ENCODE measurements at regions not wholly inside any gene's neighbourhood (a gene's known extent, or its start where the extent isn't known, plus 50 kb on each side); places are given as distances from the start of the nearest gene placed in this dataset.
"Not testable (repeated sequence)": the region's sequence is repeated elsewhere in the genome, so short reads cannot be mapped to it uniquely, and the experiment has no call there.

DNA sequence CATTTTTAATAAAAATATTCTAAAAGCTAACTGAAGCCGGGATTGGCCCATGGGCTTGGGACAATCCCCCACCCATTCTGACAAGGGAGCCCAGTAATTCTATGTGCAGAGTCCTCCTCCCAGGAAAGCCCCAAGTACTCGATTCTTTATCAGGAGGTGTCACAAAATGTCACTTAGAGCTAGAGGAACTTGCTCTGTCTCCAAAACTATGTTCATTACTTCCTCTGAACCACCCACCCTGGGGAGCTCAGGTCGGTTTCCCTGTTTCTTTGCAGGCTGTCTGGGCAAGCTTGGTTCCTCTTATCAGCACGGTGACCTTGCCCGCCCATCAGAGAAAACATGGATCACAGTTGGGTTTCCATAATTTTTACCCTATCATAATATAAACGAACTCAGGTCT, 430.6 kb upstream of the ID2 start:
- DNase-seq (ENCODE audit: low read depth, low spot score) = no peak
- no peaks in the 10 kb centered on the region for H3K36me3 ChIP-seq (ENCODE audit: control insufficient read depth, insufficient read depth, low read length)
- WGBS (ENCODE audit: insufficient coverage, insufficient read length) = no CpG with 5 or more reads among the region's 6 CpGs

DNA sequence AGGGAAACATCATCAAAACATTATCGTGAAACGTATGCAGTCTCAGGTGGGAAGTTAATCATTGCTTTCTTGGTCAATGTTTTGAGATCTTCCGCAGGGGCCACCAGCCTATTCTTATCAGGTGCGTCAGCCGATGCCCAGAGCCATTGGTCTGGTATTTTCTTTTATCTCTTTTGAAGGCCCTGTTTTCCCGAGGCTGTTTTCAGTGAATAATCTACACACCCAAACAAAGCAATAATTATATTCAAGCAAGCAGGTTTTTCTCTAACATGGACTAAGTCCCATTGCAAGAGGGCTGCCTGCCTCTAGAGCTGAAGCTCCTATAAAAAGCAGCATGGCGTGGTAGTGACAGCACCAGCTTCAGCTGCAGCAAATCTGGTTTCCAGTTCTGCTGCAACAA, 430.0 kb upstream of the ID2 start:
- no peaks in the 10 kb centered on the region for H3K9me3 ChIP-seq (ENCODE audit: control insufficient read depth, insufficient read depth, low read length)
- H3K4me3 ChIP-seq (ENCODE audit: low read length) = no peak overlapping the region
- H3K4me1 ChIP-seq (ENCODE audit: control insufficient read depth, insufficient read depth, low read length) = peaks cover 1% of the 10 kb centered on the region; the same call in 1 of the 2 replicates
- no peak for DNase-seq (ENCODE audit: low read depth, low spot score)
- H3K27me3 ChIP-seq (ENCODE audit: control insufficient read depth, insufficient read depth, low read length) = no peaks in the 10 kb centered on the region
- no peak overlapping the region for H3K27ac ChIP-seq (ENCODE audit: low read length)
- WGBS (ENCODE audit: insufficient coverage, insufficient read length) = no CpG with 5 or more reads among the region's 7 CpGs
- no peaks in the 10 kb centered on the region for H3K36me3 ChIP-seq (ENCODE audit: control insufficient read depth, insufficient read depth, low read length)

More for the DNA sequence above, 430.6 kb upstream of the ID2 start:
- H3K4me1 ChIP-seq (ENCODE audit: control insufficient read depth, insufficient read depth, low read length) = peaks cover 1% of the 10 kb centered on the region; the same call in 1 of the 2 replicates
- H3K27me3 ChIP-seq (ENCODE audit: control insufficient read depth, insufficient read depth, low read length) = no peaks in the 10 kb centered on the region
- H3K4me3 ChIP-seq (ENCODE audit: low read length) = no peak overlapping the region
- H3K27ac ChIP-seq (ENCODE audit: low read length) = no peak overlapping the region
- no peaks in the 10 kb centered on the region for H3K9me3 ChIP-seq (ENCODE audit: control insufficient read depth, insufficient read depth, low read length)

DNA sequence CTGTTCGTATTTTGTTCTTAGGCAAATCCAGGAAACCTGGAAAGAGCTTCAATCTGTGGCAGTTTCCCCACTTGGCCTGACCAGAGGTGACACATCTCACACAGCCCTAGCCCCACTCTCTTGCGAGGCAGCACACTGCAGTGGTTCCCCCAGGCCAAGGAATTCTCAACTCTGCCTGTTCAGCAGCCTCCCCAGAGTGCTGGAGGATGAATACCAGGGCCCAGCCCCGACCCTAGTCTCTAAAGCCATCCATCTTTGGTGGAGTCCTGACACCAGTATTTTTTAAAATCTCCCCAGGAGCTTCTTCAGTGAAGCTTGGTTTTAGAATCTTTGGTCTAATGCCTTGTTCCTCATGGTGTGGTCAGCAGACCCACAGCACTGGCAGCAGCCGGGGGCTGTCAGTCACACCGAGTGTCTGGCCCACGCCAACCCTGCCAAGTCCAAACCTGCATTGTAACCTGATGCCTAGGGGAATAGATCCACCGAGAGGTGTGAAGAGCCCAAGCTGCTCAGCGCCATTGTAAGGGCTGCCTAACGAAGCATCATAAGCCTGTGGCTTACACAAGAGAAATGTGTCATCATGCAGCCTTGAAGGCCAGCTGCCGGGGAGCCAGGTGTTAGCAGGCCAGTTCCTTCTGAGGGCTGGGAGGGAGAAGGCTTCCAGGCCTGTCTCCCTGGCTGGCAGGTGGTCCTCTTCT, 428.7 kb upstream of the ID2 start:
- Histone ChIP-seq H3K4me1 (ENCODE audit: control insufficient read depth, insufficient read depth, low read length) (peaks cover 3% of the 10 kb centered on the region), H3K36me3 (ENCODE audit: control insufficient read depth, insufficient read depth, low read length) (no peaks in the 10 kb centered on the region), H3K9me3 (ENCODE audit: control insufficient read depth, insufficient read depth, low read length) (no peaks in the 10 kb centered on the region), H3K27me3 (ENCODE audit: control insufficient read depth, insufficient read depth, low read length) (no peaks in the 10 kb centered on the region), H3K4me3 (ENCODE audit: low read length) (no peak overlapping the region), H3K27ac (ENCODE audit: low read length) (no peak overlapping the region)
- DNase-seq (ENCODE audit: low read depth, low spot score) = no peak
- 100% methylated on average over 1 of the region's 10 CpGs for WGBS (ENCODE audit: insufficient coverage, insufficient read length)

DNA sequence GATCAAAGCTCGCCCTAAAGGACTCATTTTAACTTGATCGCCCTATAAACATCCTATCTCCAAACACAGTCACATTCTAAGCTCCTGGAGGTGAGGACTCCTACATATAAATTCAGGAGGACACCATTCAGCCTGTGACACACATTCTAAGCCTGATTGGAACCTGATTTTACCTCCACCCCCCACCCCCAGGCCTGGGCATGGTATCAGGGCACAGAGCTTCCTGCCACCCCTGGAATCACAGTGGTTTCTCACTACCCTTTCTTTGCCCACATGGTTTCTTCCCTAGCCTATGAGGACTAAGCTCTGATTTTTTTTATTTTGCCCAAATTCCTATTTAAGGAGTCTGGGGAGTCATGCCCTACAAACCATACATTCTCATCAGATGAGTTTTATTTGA, 428.1 kb upstream of the ID2 start:
- WGBS (ENCODE audit: insufficient coverage, insufficient read length) = no CpG with 5 or more reads among the region's 2 CpGs
- no peak overlapping the region for H3K4me3 ChIP-seq (ENCODE audit: low read length)
- no peak for DNase-seq (ENCODE audit: low read depth, low spot score)

DNA sequence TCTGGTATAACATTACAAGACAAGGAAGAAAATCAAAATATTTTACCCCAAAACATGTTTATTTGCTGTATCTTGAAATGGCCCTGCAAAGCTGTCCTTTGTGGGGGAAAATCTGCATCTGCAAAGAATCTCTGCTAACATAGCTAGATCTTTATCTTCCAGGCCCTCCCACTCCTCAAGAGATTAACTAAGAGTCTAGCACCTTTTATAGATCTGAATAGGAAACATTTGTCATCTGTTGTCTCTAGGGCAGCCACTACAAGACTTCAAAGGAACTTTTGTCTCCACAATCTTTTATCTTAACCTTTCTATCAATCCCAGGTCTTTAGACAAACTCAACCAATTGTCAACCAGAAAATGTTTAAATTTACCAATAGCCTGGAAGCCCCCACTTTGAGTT, 427.6 kb upstream of the ID2 start:
- H3K4me1 ChIP-seq (ENCODE audit: control insufficient read depth, insufficient read depth, low read length); H3K27me3 ChIP-seq (ENCODE audit: control insufficient read depth, insufficient read depth, low read length); H3K9me3 ChIP-seq (ENCODE audit: control insufficient read depth, insufficient read depth, low read length): not testable (repeated sequence)

More for the DNA sequence above, 428.1 kb upstream of the ID2 start:
- no peaks in the 10 kb centered on the region for H3K27me3 ChIP-seq (ENCODE audit: control insufficient read depth, insufficient read depth, low read length)
- H3K9me3 ChIP-seq (ENCODE audit: control insufficient read depth, insufficient read depth, low read length) = no peaks in the 10 kb centered on the region
- no peaks in the 10 kb centered on the region for H3K36me3 ChIP-seq (ENCODE audit: control insufficient read depth, insufficient read depth, low read length)
- peaks cover 3% of the 10 kb centered on the region for H3K4me1 ChIP-seq (ENCODE audit: control insufficient read depth, insufficient read depth, low read length)
- H3K27ac ChIP-seq (ENCODE audit: low read length) = no peak overlapping the region

DNA sequence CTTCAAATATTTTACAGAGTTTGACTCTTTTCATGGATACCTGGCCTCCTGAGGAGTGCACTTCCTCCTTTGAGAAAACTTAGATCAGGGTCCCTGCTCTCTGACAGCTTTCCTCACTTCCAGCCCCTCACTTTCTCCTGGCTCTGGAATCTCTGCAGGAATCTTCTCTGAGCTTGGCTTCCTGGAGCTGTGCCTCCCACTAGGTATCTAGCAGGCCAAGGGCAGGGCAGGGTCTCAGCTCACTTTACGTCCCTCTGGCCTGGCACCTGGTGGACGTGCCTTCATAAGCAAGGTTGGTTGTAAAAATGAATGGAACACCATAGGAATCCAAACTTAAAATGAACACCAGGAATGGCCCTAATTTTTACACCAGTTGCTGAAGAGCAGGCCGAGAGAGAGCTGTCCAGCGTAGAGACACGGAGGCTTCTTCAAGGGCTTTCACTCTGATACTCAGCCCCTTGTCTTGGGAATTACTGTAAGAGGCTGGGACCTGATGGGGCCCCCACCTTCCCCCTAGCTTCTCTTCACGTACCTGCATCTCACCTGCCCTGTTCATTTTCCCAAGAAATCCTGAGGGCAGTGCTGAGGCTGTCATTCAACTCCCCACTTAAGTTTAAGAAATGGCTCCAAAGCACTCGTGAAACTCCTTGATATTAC, 426.9 kb upstream of the ID2 start:
- no peak overlapping the region for H3K4me3 ChIP-seq (ENCODE audit: low read length)
- no peaks in the 10 kb centered on the region for H3K36me3 ChIP-seq (ENCODE audit: control insufficient read depth, insufficient read depth, low read length)
- peaks cover 3% of the 10 kb centered on the region for H3K4me1 ChIP-seq (ENCODE audit: control insufficient read depth, insufficient read depth, low read length)
- H3K27me3 ChIP-seq (ENCODE audit: control insufficient read depth, insufficient read depth, low read length) = no peaks in the 10 kb centered on the region
- no peaks in the 10 kb centered on the region for H3K9me3 ChIP-seq (ENCODE audit: control insufficient read depth, insufficient read depth, low read length)
- no peak overlapping the region for H3K27ac ChIP-seq (ENCODE audit: low read length)
- WGBS (ENCODE audit: insufficient coverage, insufficient read length) = no CpG with 5 or more reads among the region's 7 CpGs
- DNase-seq (ENCODE audit: low read depth, low spot score) = no peak

More for the DNA sequence above, 427.6 kb upstream of the ID2 start:
- not testable (repeated sequence) for H3K27ac ChIP-seq (ENCODE audit: low read length); H3K36me3 ChIP-seq (ENCODE audit: control insufficient read depth, insufficient read depth, low read length); DNase-seq (ENCODE audit: low read depth, low spot score); H3K4me3 ChIP-seq (ENCODE audit: low read length)

DNA sequence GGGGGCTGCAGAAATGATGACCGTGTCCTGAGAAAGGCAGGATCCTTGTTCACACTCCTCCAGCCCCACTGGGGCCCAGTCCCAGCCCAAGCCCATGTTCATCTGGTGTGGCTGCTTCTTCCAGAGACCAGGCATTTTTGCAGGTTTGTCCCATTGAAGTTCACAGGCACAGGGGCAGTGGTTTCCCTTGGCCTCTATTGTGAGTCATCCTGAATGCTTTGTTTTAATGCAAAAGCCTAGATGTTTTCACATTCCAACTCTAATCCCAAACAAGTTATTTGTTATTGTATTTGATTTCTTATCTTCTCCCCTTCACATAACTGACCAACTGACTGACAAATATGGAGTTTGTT, 426.4 kb upstream of the ID2 start:
- Histone ChIP-seq H3K9me3 (ENCODE audit: control insufficient read depth, insufficient read depth, low read length) (no peaks in the 10 kb centered on the region), H3K4me1 (ENCODE audit: control insufficient read depth, insufficient read depth, low read length) (peaks cover 3% of the 10 kb centered on the region), H3K4me3 (ENCODE audit: low read length) (no peak overlapping the region), H3K36me3 (ENCODE audit: control insufficient read depth, insufficient read depth, low read length) (no peaks in the 10 kb centered on the region), H3K27me3 (ENCODE audit: control insufficient read depth, insufficient read depth, low read length) (no peaks in the 10 kb centered on the region), H3K27ac (ENCODE audit: low read length) (no peak overlapping the region)
- DNase-seq (ENCODE audit: low read depth, low spot score) = no peak
- WGBS (ENCODE audit: insufficient coverage, insufficient read length) = no CpG with 5 or more reads among the region's 1 CpG

DNA sequence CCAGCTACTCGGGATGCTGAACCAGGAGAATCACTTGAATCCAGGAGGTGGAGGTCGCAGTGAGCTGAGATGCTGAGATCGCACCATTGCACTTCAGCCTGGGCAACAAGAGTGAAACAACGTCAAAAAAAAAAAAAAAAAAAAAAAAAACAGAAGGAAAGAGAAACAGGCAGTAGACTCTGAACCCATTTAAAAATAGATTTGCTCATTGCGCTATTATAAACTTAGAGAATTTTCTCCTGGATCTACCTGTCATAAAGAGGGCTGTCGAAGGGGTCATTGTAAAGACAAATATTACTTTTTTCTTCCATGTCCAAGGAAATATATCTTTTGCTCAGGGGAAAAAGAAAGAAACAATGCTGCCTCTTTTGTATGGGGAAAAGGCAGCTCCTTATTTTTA, 425.0 kb upstream of the ID2 start:
- H3K4me1 ChIP-seq (ENCODE audit: control insufficient read depth, insufficient read depth, low read length) = peaks cover 3% of the 10 kb centered on the region
- DNase-seq (ENCODE audit: low read depth, low spot score) = no peak

DNA sequence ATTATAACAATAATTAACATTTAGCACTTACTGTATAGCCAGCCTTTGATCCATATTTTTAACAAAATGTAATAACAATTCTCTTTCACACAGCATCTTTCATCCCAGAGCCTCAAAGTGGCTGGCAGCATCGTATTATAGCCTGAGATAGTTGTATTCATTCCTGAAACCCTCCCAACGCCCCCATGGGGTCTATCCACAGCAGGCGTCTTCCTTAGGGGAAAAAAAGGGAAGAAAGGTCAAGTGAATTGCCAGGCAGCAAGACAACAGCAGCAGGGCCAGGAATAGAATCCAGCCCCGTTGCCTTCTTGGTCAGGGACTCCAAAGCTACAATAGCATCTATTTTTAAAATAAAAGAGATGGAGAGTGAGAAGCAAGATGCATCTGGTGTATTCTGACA, 424.4 kb upstream of the ID2 start:
- no peaks in the 10 kb centered on the region for H3K36me3 ChIP-seq (ENCODE audit: control insufficient read depth, insufficient read depth, low read length)
- no peak overlapping the region for H3K27ac ChIP-seq (ENCODE audit: low read length)
- peaks cover 3% of the 10 kb centered on the region for H3K4me1 ChIP-seq (ENCODE audit: control insufficient read depth, insufficient read depth, low read length)
- no peak overlapping the region for H3K4me3 ChIP-seq (ENCODE audit: low read length)
- no peaks in the 10 kb centered on the region for H3K27me3 ChIP-seq (ENCODE audit: control insufficient read depth, insufficient read depth, low read length)
- no peak for DNase-seq (ENCODE audit: low read depth, low spot score)
- WGBS (ENCODE audit: insufficient coverage, insufficient read length) = no CpG with 5 or more reads among the region's 4 CpGs
- H3K9me3 ChIP-seq (ENCODE audit: control insufficient read depth, insufficient read depth, low read length) = no peaks in the 10 kb centered on the region

More for the DNA sequence above, 425.0 kb upstream of the ID2 start:
- Histone ChIP-seq H3K4me3 (ENCODE audit: low read length) (no peak overlapping the region), H3K9me3 (ENCODE audit: control insufficient read depth, insufficient read depth, low read length) (no peaks in the 10 kb centered on the region), H3K27me3 (ENCODE audit: control insufficient read depth, insufficient read depth, low read length) (no peaks in the 10 kb centered on the region), H3K36me3 (ENCODE audit: control insufficient read depth, insufficient read depth, low read length) (no peaks in the 10 kb centered on the region), H3K27ac (ENCODE audit: low read length) (no peak overlapping the region)
- whole genome bisulfite sequencing (ENCODE audit: insufficient coverage, insufficient read length) = no CpG with 5 or more reads among the region's 6 CpGs

DNA sequence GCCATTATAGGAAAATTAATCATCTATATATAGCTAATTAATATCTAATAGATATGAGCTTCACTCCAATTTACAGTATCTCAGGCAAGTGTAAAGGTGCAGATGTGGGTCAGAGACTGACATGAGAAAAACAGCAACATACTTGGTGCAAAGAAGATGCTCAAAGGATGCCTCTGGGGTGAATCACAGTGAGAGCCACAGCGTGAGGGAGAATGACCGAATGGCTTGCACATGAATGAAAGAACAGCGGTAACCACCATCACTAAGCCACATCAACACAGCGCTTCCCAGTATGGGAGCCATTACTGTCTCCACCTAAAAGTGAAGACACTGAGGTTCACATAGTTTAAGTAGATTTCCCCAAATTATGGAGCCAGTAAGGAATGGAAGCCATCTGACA, 423.4 kb upstream of the ID2 start:
- Histone ChIP-seq H3K4me1 (ENCODE audit: control insufficient read depth, insufficient read depth, low read length) (peaks cover 3% of the 10 kb centered on the region), H3K9me3 (ENCODE audit: control insufficient read depth, insufficient read depth, low read length) (no peaks in the 10 kb centered on the region), H3K27me3 (ENCODE audit: control insufficient read depth, insufficient read depth, low read length) (no peaks in the 10 kb centered on the region), H3K4me3 (ENCODE audit: low read length) (no peak overlapping the region), H3K36me3 (ENCODE audit: control insufficient read depth, insufficient read depth, low read length) (no peaks in the 10 kb centered on the region), H3K27ac (ENCODE audit: low read length) (no peak overlapping the region)
- no peak for DNase-seq (ENCODE audit: low read depth, low spot score)
- no CpG with 5 or more reads among the region's 4 CpGs for WGBS (ENCODE audit: insufficient coverage, insufficient read length)

Data from iPS DF 6.9 (cell line).